Astrocyte of the cerebellum (primary cell): ENCODE measurements at regions not wholly inside any gene's neighbourhood (a gene's known extent, or its start where the extent isn't known, plus 50 kb on each side); places are given as distances from the start of the nearest gene placed in this dataset.

Experiments
- DNase-seq: peaks from one replicate; pipeline ENCODE4 v3.0.0-alpha.2; 2011; ENCODE audit warnings: low read depth
- H3K4me3 ChIP-seq: 2 replicates; pipeline ENCODE4 v1.5.1; 2011; ENCODE audit warnings: mild to moderate bottlenecking, low read depth, low read length, moderate library complexity
- in situ Hi-C: cut with HindIII; loops from 2 replicates; pipeline ENCODE4 v1.10.0; 2017; ENCODE audit warnings: low sequenced_read_pairs
- TF ChIP-seq, protein P1 (sequence below): IDR thresholded peaks from 2 replicates; pipeline ENCODE4 v1.5.1; 2012; ENCODE audit warnings: low read length, low read depth, moderate library complexity, mild to moderate bottlenecking; ENCODE audit errors: missing control alignments

DNA sequence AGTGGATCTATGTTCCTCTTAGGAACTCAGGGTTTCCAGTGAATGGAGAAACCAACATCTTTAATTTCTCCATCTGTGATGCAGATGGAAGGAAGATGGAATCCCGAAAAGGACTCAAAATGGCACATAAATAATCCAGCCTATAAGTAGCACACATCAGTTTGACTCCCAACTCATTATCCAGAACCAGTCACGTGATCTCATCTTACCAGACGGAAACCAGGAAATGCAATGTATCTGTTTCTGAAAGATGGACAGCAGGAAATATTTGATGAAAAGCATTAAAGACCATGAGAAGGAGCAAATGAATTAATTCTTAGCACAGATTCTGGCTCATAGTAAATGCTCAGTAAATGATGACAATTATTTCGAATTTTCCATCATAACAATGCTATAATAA is 443.1 kb upstream of the FMR1 start:
- in situ Hi-C loops, result no loop called here
- no peak for DNase-seq
- TF ChIP-seq, protein P1, sequence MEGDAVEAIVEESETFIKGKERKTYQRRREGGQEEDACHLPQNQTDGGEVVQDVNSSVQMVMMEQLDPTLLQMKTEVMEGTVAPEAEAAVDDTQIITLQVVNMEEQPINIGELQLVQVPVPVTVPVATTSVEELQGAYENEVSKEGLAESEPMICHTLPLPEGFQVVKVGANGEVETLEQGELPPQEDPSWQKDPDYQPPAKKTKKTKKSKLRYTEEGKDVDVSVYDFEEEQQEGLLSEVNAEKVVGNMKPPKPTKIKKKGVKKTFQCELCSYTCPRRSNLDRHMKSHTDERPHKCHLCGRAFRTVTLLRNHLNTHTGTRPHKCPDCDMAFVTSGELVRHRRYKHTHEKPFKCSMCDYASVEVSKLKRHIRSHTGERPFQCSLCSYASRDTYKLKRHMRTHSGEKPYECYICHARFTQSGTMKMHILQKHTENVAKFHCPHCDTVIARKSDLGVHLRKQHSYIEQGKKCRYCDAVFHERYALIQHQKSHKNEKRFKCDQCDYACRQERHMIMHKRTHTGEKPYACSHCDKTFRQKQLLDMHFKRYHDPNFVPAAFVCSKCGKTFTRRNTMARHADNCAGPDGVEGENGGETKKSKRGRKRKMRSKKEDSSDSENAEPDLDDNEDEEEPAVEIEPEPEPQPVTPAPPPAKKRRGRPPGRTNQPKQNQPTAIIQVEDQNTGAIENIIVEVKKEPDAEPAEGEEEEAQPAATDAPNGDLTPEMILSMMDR, result no peak
- H3K4me3 ChIP-seq, result no peak overlapping the region

DNA sequence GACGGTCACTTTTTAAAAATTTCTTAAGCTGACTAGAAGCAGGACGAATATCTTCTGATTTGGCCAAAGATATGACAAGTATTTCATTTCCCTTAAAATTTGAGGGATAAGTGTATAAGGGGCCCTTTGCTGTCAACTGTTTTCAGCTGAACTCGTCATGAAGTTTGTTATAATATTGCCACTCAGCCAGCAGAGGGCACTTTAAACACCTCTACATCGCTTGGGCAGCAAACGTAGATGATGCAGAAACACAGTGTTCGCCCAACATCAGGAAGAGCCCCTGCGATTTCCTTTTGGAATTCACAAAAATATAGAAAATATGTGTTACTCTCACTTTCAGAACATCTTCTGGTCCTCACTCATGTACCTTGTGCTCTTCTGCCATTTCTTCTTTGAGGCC is 435.7 kb upstream of the FMR1 start:
- in situ Hi-C loops, result no loop called here
- no peak for DNase-seq

DNA sequence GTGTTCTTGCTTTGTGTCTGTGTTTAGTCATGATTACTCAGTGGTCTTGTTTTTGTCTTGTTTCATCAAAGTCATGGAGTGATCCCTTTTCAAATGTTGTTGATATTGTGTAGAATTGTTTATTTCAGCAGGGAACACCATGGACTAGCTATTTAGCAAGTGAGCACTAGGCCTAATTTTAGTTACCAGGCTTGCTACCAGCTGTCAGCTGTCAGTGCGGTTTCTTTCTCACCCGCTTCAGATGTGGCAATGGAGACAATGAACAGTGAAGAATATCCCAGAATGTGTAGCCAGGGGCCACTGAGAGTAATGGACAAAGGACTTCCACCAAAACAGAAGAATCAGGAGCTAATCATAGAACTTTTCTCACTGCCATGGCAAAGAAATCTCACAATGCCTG is 432.8 kb upstream of the FMR1 start:
- TF ChIP-seq, protein P1, result no peak
- in situ Hi-C loops, result no loop called here
- H3K4me3 ChIP-seq, result no peak overlapping the region
- no peak for DNase-seq

More for the DNA sequence above, 435.7 kb upstream of the FMR1 start:
- TF ChIP-seq, protein P1, result no peak
- H3K4me3 ChIP-seq, result no peak overlapping the region

DNA sequence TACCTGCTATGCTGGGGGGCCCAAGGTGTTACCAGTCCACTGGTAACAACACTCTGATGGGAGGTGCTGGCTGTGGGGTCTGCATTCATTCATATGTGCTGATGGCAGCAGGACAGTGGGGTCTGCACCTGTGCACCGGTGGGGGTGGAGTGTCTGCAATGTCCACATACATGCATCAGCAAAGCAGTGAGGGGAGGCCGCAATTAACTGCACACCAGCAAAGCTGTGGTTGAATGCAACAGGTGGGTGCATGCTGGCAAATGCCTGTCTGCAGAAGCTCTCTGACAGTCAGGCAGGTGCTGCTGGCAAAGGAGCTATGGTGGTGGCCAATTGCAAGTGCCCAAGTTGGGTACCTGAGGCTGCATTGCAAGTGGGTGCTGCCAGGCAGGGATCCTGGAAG is 426.5 kb upstream of the FMR1 start:
- DNase-seq, result no peak
- no peak overlapping the region for H3K4me3 ChIP-seq
- in situ Hi-C loops, result no loop called here
- TF ChIP-seq, protein P1, result no peak

DNA sequence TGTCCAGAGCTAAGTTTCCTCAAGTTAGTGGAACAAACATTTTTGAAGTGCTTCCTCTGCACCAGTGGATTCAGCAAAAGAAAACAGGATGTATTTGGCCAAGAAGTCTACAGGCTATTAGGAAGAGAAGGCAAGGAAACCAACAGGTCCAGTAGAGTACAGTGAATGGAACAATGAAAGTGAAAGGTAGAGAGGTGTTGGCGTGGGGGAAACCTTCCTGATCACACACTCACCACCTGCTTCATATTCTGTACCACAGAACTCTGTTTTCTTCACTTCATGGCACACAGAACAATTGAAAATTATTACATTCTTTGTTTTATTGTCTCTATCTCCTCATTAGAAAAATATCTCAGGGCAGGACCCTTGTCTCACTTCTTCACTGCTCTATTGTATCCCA is 417.4 kb upstream of the FMR1 start:
- in situ Hi-C loops, result no loop called here
- TF ChIP-seq, protein P1, result no peak

DNA sequence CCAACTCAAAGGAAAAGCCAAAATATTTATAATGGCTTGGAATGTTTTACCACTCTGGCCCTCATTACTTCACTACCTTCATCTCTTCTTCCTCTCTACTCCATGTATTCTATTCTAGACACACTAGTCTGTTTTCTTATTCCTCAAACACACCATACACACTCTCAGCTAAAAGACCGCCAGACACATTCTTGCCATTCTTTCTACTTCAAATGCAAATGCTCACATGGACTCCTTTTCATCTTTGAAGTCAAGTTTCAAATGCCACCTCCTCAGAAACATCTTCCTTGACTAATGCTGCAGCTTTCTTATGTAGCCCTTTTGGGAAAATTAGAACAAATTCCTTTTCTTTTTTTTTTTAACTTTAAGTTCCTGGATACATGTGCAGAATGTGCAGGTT is 412.9 kb upstream of the FMR1 start:
- DNase-seq, result no peak
- TF ChIP-seq, protein P1, result no peak
- in situ Hi-C loops, result no loop called here
- no peak overlapping the region for H3K4me3 ChIP-seq

More for the DNA sequence above, 417.4 kb upstream of the FMR1 start:
- H3K4me3 ChIP-seq, result no peak overlapping the region
- no peak for DNase-seq

DNA sequence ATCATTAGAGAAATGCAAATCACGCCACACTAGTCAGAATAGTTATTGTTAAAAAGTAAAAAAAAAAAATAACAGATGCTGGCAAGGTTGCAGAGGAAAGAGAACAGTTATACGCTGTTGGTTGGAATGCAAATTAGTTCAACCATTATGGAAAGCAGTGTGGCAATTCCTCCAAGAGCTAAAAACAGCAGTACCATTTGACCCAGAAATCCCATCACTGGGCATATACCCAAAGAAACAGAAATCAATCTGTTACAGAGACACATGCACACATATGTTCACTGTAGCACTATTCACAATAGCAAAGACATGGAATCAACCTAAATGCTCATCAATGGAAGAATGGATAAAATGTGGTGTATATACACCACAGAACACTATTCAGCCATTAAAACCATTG is 388.7 kb upstream of the FMR1 start:
- H3K4me3 ChIP-seq, result no peak overlapping the region
- TF ChIP-seq, protein P1, result no peak
- no peak for DNase-seq
- in situ Hi-C loops, result no loop called here
